H9 (cell line): ENCODE measurements at regions not wholly inside any gene's neighbourhood (a gene's known extent, or its start where the extent isn't known, plus 50 kb on each side); places are given as distances from the start of the nearest gene placed in this dataset.

Experiments
- DNase-seq: peaks from one replicate; pipeline ENCODE4 v3.0.0-alpha.2; 2017
- H2AFZ ChIP-seq: one replicate; pipeline ENCODE4 v1.6.1; 2013; ENCODE audit warnings: mild to moderate bottlenecking, low read length, control low read depth, moderate library complexity
- H2AK5ac ChIP-seq: 2 replicates; pipeline ENCODE4 v1.6.1; 2013; ENCODE audit warnings: low read length, control low read depth, mixed read lengths; ENCODE audit not compliant: insufficient read length
- H2BK120ac ChIP-seq: one replicate; pipeline ENCODE4 v1.6.1; 2013; ENCODE audit warnings: low read depth, mild to moderate bottlenecking, low read length, control low read depth, inconsistent platforms; ENCODE audit not compliant: poor library complexity, severe bottlenecking
- H2BK12ac ChIP-seq: 2 replicates; pipeline ENCODE4 v1.6.1; 2013; ENCODE audit warnings: low read length, control low read depth, mixed read lengths, low read depth; ENCODE audit not compliant: insufficient read length
- H2BK15ac ChIP-seq: 2 replicates; pipeline ENCODE4 v1.6.1; 2013; ENCODE audit warnings: low read depth, low read length, control low read depth
- H2BK20ac ChIP-seq: one replicate; pipeline ENCODE4 v1.6.1; 2013; ENCODE audit warnings: low read depth, mild to moderate bottlenecking, low read length, control low read depth, inconsistent platforms; ENCODE audit not compliant: poor library complexity, severe bottlenecking
- H2BK5ac ChIP-seq: 2 replicates; pipeline ENCODE4 v1.6.1; 2013; ENCODE audit warnings: low read length, control low read depth, mixed read lengths; ENCODE audit not compliant: insufficient read length
- H3K14ac ChIP-seq: 2 replicates; pipeline ENCODE4 v1.6.1; 2013; ENCODE audit warnings: low read length, control low read depth; ENCODE audit not compliant: insufficient read depth
- H3K18ac ChIP-seq: 2 replicates; pipeline ENCODE4 v1.6.1; 2013; ENCODE audit warnings: low read depth, mild to moderate bottlenecking, mixed read lengths, low read length, control low read depth; ENCODE audit not compliant: insufficient read length
- H3K23ac ChIP-seq: 2 replicates; pipeline ENCODE4 v1.6.1; 2013; ENCODE audit warnings: low read length, control low read depth, mixed read lengths, low read depth; ENCODE audit not compliant: insufficient read length
- H3K23me2 ChIP-seq: 2 replicates; pipeline ENCODE4 v1.6.1; 2013; ENCODE audit warnings: low read depth, mild to moderate bottlenecking, mixed read lengths, low read length, control low read depth; ENCODE audit not compliant: insufficient read length, poor library complexity, severe bottlenecking
- H3K27ac ChIP-seq: 2 replicates; pipeline ENCODE4 v1.5.1; 2013; ENCODE audit warnings: low read length, control low read depth, mixed read lengths, low read depth; ENCODE audit not compliant: insufficient read length
- H3K27me3 ChIP-seq: 2 replicates; pipeline ENCODE4 v1.6.1; 2013; ENCODE audit warnings: low read length, control low read depth, inconsistent platforms; ENCODE audit not compliant: insufficient read depth
- H3K4ac ChIP-seq: 2 replicates; pipeline ENCODE4 v1.6.1; 2013; ENCODE audit warnings: low read depth, mild to moderate bottlenecking, control low read depth, inconsistent platforms, low read length, moderate library complexity
- H3K4me1 ChIP-seq: 2 replicates; pipeline ENCODE4 v1.6.1; 2013; ENCODE audit warnings: low read length, control low read depth, inconsistent platforms; ENCODE audit not compliant: insufficient read depth
- H3K4me2 ChIP-seq: 2 replicates; pipeline ENCODE4 v1.6.1; 2013; ENCODE audit warnings: low read length, control low read depth, mixed read lengths; ENCODE audit not compliant: insufficient read length, insufficient read depth
- H3K56ac ChIP-seq: 2 replicates; pipeline ENCODE4 v1.6.1; 2013; ENCODE audit warnings: low read depth, mild to moderate bottlenecking, mixed read lengths, low read length, control low read depth; ENCODE audit not compliant: insufficient read length
- H3K79me1 ChIP-seq: 2 replicates; pipeline ENCODE4 v1.6.1; 2013; ENCODE audit warnings: low read depth, mild to moderate bottlenecking, moderate library complexity, low read length, control low read depth, inconsistent platforms; ENCODE audit not compliant: insufficient read depth, poor library complexity, severe bottlenecking
- H3K79me2 ChIP-seq: 2 replicates; pipeline ENCODE4 v1.6.1; 2013; ENCODE audit warnings: low read length, control low read depth, inconsistent platforms; ENCODE audit not compliant: insufficient read depth
- H3K9ac ChIP-seq: 2 replicates; pipeline ENCODE4 v1.6.1; 2013; ENCODE audit warnings: low read length, control low read depth, mixed read lengths; ENCODE audit not compliant: insufficient read length; ENCODE audit errors: extremely low read depth
- H3K9me3 ChIP-seq: one replicate; pipeline ENCODE4 v1.6.1; 2013; ENCODE audit warnings: low read depth, low read length, inconsistent platforms; ENCODE audit not compliant: control insufficient read depth
- H3T11ph ChIP-seq: one replicate; pipeline ENCODE4 v1.6.1; 2013; ENCODE audit warnings: mild to moderate bottlenecking, low read length, control low read depth, inconsistent platforms
- H4K20me1 ChIP-seq: one replicate; pipeline ENCODE4 v1.6.1; 2013; ENCODE audit not compliant: control insufficient read depth, insufficient read length, insufficient read depth
- H4K5ac ChIP-seq: 2 replicates; pipeline ENCODE4 v1.6.1; 2013; ENCODE audit warnings: low read depth, mild to moderate bottlenecking, mixed read lengths, low read length, control low read depth; ENCODE audit not compliant: insufficient read length
- H4K8ac ChIP-seq: replicated peaks from 2 replicates; pipeline ENCODE4 v1.6.1; 2013; ENCODE audit warnings: low read length, control low read depth, mixed read lengths, low read depth; ENCODE audit not compliant: insufficient read length
- H4K91ac ChIP-seq: 2 replicates; pipeline ENCODE4 v1.6.1; 2013; ENCODE audit warnings: low read depth, mild to moderate bottlenecking, moderate library complexity, mixed read lengths, low read length, control low read depth; ENCODE audit not compliant: insufficient read length
- H3K27ac Mint-ChIP-seq, 3 experiments: 2 replicates in 2 of 3; 3 replicates in 1 of 3; pipeline ENCODE4 v1.8.0; 2020 to 2021; ENCODE audit warnings: mixed read lengths in 3 of 3, mild to moderate bottlenecking in 1 of 3, moderate library complexity in 1 of 3
- H3K27me3 Mint-ChIP-seq: 2 replicates; pipeline ENCODE4 v1.8.0; 2021; ENCODE audit warnings: low read depth, mild to moderate bottlenecking, moderate library complexity, mixed read lengths
- H3K36me3 Mint-ChIP-seq, 3 experiments: 2 replicates in 2 of 3; 3 replicates in 1 of 3; pipeline ENCODE4 v1.8.0; 2020 to 2021; ENCODE audit warnings: low read depth in 3 of 3, mixed read lengths in 3 of 3; ENCODE audit not compliant: insufficient read depth in 1 of 3
- H3K4me1 Mint-ChIP-seq, 2 experiments: 2 replicates each; pipeline ENCODE4 v1.8.0; 2020; ENCODE audit warnings: mixed read lengths in 2 of 2
- H3K4me3 Mint-ChIP-seq, 2 experiments: 2 replicates in 1 of 2; 3 replicates in 1 of 2; pipeline ENCODE4 v1.8.0; 2020 to 2021; ENCODE audit warnings: mild to moderate bottlenecking in 2 of 2, mixed read lengths in 2 of 2, moderate library complexity in 1 of 2
- H3K9me3 Mint-ChIP-seq, 2 experiments: 2 replicates in 1 of 2; 3 replicates in 1 of 2; pipeline ENCODE4 v1.8.0; 2020; ENCODE audit warnings: mild to moderate bottlenecking in 2 of 2, mixed read lengths in 2 of 2, moderate library complexity in 1 of 2
- CTCF ChIP-seq: fragments of 200-600 bp; sonication (generic); conservative IDR thresholded peaks from 3 replicates; pipeline ENCODE4 v1.8.0; 2021; ENCODE audit warnings: antibody characterized with exemption, mild to moderate bottlenecking
- whole genome bisulfite sequencing: extraction: QIAGEN DNeasy Blood & Tissue Kit; methylation state at CpG from one replicate; pipeline ENCODE4 v1.1.7; 2013; ENCODE audit warnings: missing lambda C conversion rate, low lambda C conversion rate, mixed read lengths; ENCODE audit not compliant: insufficient read length; ENCODE audit errors: extremely low coverage; 5-methylcytosine and 5-hydroxymethylcytosine counted together

- H3K27ac ChIP-seq, result no peak overlapping the region
- H4K20me1 ChIP-seq, result no peaks in the 10 kb centered on the region
- no peak overlapping the region for H2AK5ac ChIP-seq
- no peak overlapping the region for H3K56ac ChIP-seq
- H3K9me3 ChIP-seq, result no peaks in the 10 kb centered on the region
- no peak overlapping the region for H2BK15ac ChIP-seq
- H4K5ac ChIP-seq, result no peak overlapping the region
- no peak overlapping the region for H2BK20ac ChIP-seq
- WGBS, result no CpG with 5 or more reads among the region's 2 CpGs
- TF ChIP-seq CTCF, result no peak
- no peak overlapping the region for H2BK12ac ChIP-seq
- no peak overlapping the region for H3K23ac ChIP-seq
- Mint-ChIP-seq H3K4me1 (peaks cover 0 to 5% of the 10 kb centered on the region in 2 experiments; a peak in 1 of 4 replicates), H3K27ac (no peak overlapping the region), H3K27me3 (no peaks in the 10 kb centered on the region; the same call in 1 of the 2 replicates), H3K9me3 (peaks cover 0 to 4% of the 10 kb centered on the region in 2 experiments; a peak in 2 of 5 replicates), H3K4me3 (no peak overlapping the region), H3K36me3 (no peaks in the 10 kb centered on the region; a peak in 1 of 7 replicates)
- no peak overlapping the region for H4K8ac ChIP-seq
- no peaks in the 10 kb centered on the region for H3K79me2 ChIP-seq
- no peaks in the 10 kb centered on the region for H3K23me2 ChIP-seq
- H3K79me1 ChIP-seq, result no peaks in the 10 kb centered on the region
- no peaks in the 10 kb centered on the region for H3K27me3 ChIP-seq
- H3K9ac ChIP-seq, result no peak overlapping the region
- H2BK120ac ChIP-seq, result no peak overlapping the region
- H3K4ac ChIP-seq, result no peak overlapping the region
- no peak overlapping the region for H2BK5ac ChIP-seq
- no peaks in the 10 kb centered on the region for H3K4me1 ChIP-seq
- DNase-seq, result no peak
- no peak overlapping the region for H3K14ac ChIP-seq
- H3K18ac ChIP-seq, result no peak overlapping the region
- H2AFZ ChIP-seq, result no peak overlapping the region
- no peak overlapping the region for H4K91ac ChIP-seq
- no peak overlapping the region for H3T11ph ChIP-seq
- H3K4me2 ChIP-seq, result no peak overlapping the region
These were observed 74.1 kb downstream of the NMUR2 start for GRCh38 chr5:152331006-152331405.
